Astrocyte (in vitro differentiated cells and primary cell): ENCODE measurements at regions not wholly inside any gene's neighbourhood (a gene's known extent, or its start where the extent isn't known, plus 50 kb on each side); places are given as distances from the start of the nearest gene placed in this dataset.
"Not testable (repeated sequence)": the region's sequence is repeated elsewhere in the genome, so short reads cannot be mapped to it uniquely, and the experiment has no call there.

ENCODE experiments used
- DNase-seq: peaks from one replicate; pipeline ENCODE4 v3.0.0-alpha.2; 2010; ENCODE audit warnings: low read depth
- FAIRE-seq: peaks from 2 replicates; lab custom pipeline; 2011; peaks lifted over from hg19 to GRCh38; lab: Jason Lieb, UNC
- H2AFZ ChIP-seq: 2 replicates; pipeline ENCODE4 v1.6.0; 2012; ENCODE audit warnings: low read depth, low read length, inconsistent platforms
- H3K27ac ChIP-seq: 2 replicates; pipeline ENCODE4 v1.5.1; 2011; ENCODE audit warnings: low read depth, low read length, inconsistent platforms
- H3K27me3 ChIP-seq: 2 replicates; pipeline ENCODE4 v1.6.0; 2011; ENCODE audit warnings: low read length, inconsistent platforms; ENCODE audit not compliant: insufficient read depth
- H3K36me3 ChIP-seq: 2 replicates; pipeline ENCODE4 v1.5.1; 2011; ENCODE audit warnings: low read length, inconsistent platforms; ENCODE audit not compliant: insufficient read depth
- H3K4me1 ChIP-seq: 2 replicates; pipeline ENCODE4 v1.5.1; 2011; ENCODE audit warnings: low read length, inconsistent platforms; ENCODE audit not compliant: insufficient read depth
- H3K4me2 ChIP-seq: 2 replicates; pipeline ENCODE4 v1.6.0; 2012; ENCODE audit warnings: low read length, inconsistent platforms
- H3K4me3 ChIP-seq: 2 replicates; pipeline ENCODE4 v1.5.1; 2011; ENCODE audit warnings: low read depth, mild to moderate bottlenecking, low read length, inconsistent platforms; ENCODE audit not compliant: insufficient read depth
- H3K79me2 ChIP-seq: 2 replicates; pipeline ENCODE4 v1.6.0; 2012; ENCODE audit warnings: mild to moderate bottlenecking, low read length, inconsistent platforms; ENCODE audit not compliant: insufficient read depth
- H3K9ac ChIP-seq: 2 replicates; pipeline ENCODE4 v1.6.0; 2012; ENCODE audit warnings: mild to moderate bottlenecking, low read length, inconsistent platforms
- H3K9me3 ChIP-seq: 2 replicates; pipeline ENCODE4 v1.5.1; 2012; ENCODE audit warnings: low read depth, mild to moderate bottlenecking, low read length, inconsistent platforms; ENCODE audit not compliant: insufficient read depth
- H4K20me1 ChIP-seq: 2 replicates; pipeline ENCODE4 v1.6.0; 2012; ENCODE audit warnings: low read length, inconsistent platforms; ENCODE audit not compliant: insufficient read depth
- H3K27ac Mint-ChIP-seq: one replicate; pipeline ENCODE4 v1.8.0; 2021; ENCODE audit warnings: mild to moderate bottlenecking, mixed read lengths; ENCODE audit not compliant: unreplicated experiment
- H3K27me3 Mint-ChIP-seq: one replicate; pipeline ENCODE4 v1.8.0; 2021; ENCODE audit warnings: low read depth, mixed read lengths; ENCODE audit not compliant: unreplicated experiment
- H3K36me3 Mint-ChIP-seq: one replicate; pipeline ENCODE4 v1.8.0; 2021; ENCODE audit warnings: low read depth, mixed read lengths; ENCODE audit not compliant: unreplicated experiment
- H3K4me1 Mint-ChIP-seq: one replicate; pipeline ENCODE4 v1.8.0; 2021; ENCODE audit warnings: low read depth, mixed read lengths; ENCODE audit not compliant: unreplicated experiment
- H3K4me3 Mint-ChIP-seq: one replicate; pipeline ENCODE4 v1.8.0; 2021; ENCODE audit warnings: mild to moderate bottlenecking, moderate library complexity, mixed read lengths; ENCODE audit not compliant: unreplicated experiment
- H3K9me3 Mint-ChIP-seq: one replicate; pipeline ENCODE4 v1.8.0; 2021; ENCODE audit warnings: mild to moderate bottlenecking, mixed read lengths; ENCODE audit not compliant: unreplicated experiment
- CTCF ChIP-seq: IDR thresholded peaks from 2 replicates; pipeline ENCODE4 v1.5.1; 2011; ENCODE audit warnings: low read depth, mild to moderate bottlenecking, inconsistent platforms, low read length, moderate library complexity; ENCODE audit not compliant: insufficient read depth
- EZH2 ChIP-seq: IDR thresholded peaks from 2 replicates; pipeline ENCODE4 v1.6.1; 2012; ENCODE audit warnings: mild to moderate bottlenecking, low read length, inconsistent platforms; ENCODE audit not compliant: insufficient read depth

GRCh38 chr10:62498271-62498670, 124.1 kb downstream of the ZNF365 start:
- H3K4me2 ChIP-seq = no peak overlapping the region
- no peaks in the 10 kb centered on the region for H4K20me1 ChIP-seq
- Mint-ChIP-seq H3K27ac (no peak overlapping the region), H3K9me3 (peaks cover 4% of the 10 kb centered on the region), H3K27me3 (peaks cover 4% of the 10 kb centered on the region), H3K4me3 (no peak overlapping the region), H3K4me1 (peaks cover 3% of the 10 kb centered on the region), H3K36me3 (peaks cover 3% of the 10 kb centered on the region)
- no peaks in the 10 kb centered on the region for H3K79me2 ChIP-seq
- no peak overlapping the region for H3K27ac ChIP-seq
- TF ChIP-seq CTCF = no peak
- TF ChIP-seq EZH2 = no peak
- FAIRE-seq = no peak
- DNase-seq = no peak
- no peaks in the 10 kb centered on the region for H3K36me3 ChIP-seq
- H2AFZ ChIP-seq = no peak overlapping the region
- no peaks in the 10 kb centered on the region for H3K4me1 ChIP-seq
- H3K9me3 ChIP-seq = no peaks in the 10 kb centered on the region
- H3K9ac ChIP-seq = no peak overlapping the region
- no peak overlapping the region for H3K4me3 ChIP-seq
- H3K27me3 ChIP-seq = peaks cover 4% of the 10 kb centered on the region

- H3K4me1 Mint-ChIP-seq, H3K79me2 ChIP-seq, H3K9ac ChIP-seq, H3K4me1 ChIP-seq, H3K36me3 ChIP-seq, H3K27ac ChIP-seq, H3K9me3 ChIP-seq, H3K27me3 Mint-ChIP-seq, H3K27me3 ChIP-seq, H3K4me3 ChIP-seq, H3K27ac Mint-ChIP-seq, H3K4me3 Mint-ChIP-seq, H3K4me2 ChIP-seq, H3K9me3 Mint-ChIP-seq, H3K36me3 Mint-ChIP-seq, H4K20me1 ChIP-seq, DNase-seq, H2AFZ ChIP-seq: not testable (repeated sequence)
- FAIRE-seq = peak; percentile 98
These were observed 125.9 kb downstream of the ZNF365 start for GRCh38 chr10:62500116-62500515.

GRCh38 chr10:62501547-62501946, 127.4 kb downstream of the ZNF365 start:
- TF ChIP-seq EZH2 = no peak
- no peak for TF ChIP-seq CTCF
- no peaks in the 10 kb centered on the region for H3K4me1 ChIP-seq
- Mint-ChIP-seq H3K36me3 (no peaks in the 10 kb centered on the region), H3K4me3 (no peak overlapping the region), H3K27me3 (peaks cover 4% of the 10 kb centered on the region), H3K9me3 (peaks cover 4% of the 10 kb centered on the region), H3K4me1 (peaks cover 5% of the 10 kb centered on the region), H3K27ac (no peak overlapping the region)
- H3K79me2 ChIP-seq = no peaks in the 10 kb centered on the region
- no peaks in the 10 kb centered on the region for H4K20me1 ChIP-seq
- no peak overlapping the region for H2AFZ ChIP-seq
- no peak overlapping the region for H3K9ac ChIP-seq
- DNase-seq (peak; percentile 40), FAIRE-seq (no peak)
- no peak overlapping the region for H3K4me2 ChIP-seq
- no peak overlapping the region for H3K4me3 ChIP-seq
- no peak overlapping the region for H3K27ac ChIP-seq
- H3K9me3 ChIP-seq = no peaks in the 10 kb centered on the region
- peaks cover 3% of the 10 kb centered on the region for H3K27me3 ChIP-seq
- no peaks in the 10 kb centered on the region for H3K36me3 ChIP-seq
